HepG2 (cell line): ENCODE measurements at regions not wholly inside any gene's neighbourhood (a gene's known extent, or its start where the extent isn't known, plus 50 kb on each side); places are given as distances from the start of the nearest gene placed in this dataset.

Experiments
- CTCF ChIP-seq: sonication (generic); formaldehyde crosslinking; IDR thresholded peaks from 2 replicates; pipeline ENCODE4 v1.5.0; 2020; ENCODE audit warnings: mild to moderate bottlenecking, missing genetic modification reagents, moderate library complexity
- FOXP1 ChIP-seq, 2 experiments: fragments of 450-650 bp in 1 of 2; IDR thresholded peaks; 2 replicates each; pipeline ENCODE4 v1.6.1; 2017 to 2018; ENCODE audit warnings: antibody characterized with exemption in 1 of 2
- ZNF101 ChIP-seq: sonication (generic); formaldehyde crosslinking; IDR thresholded peaks from 2 replicates; pipeline ENCODE4 v1.4.0; 2020; ENCODE audit warnings: mild to moderate bottlenecking, low read depth, missing genetic modification reagents, borderline replicate concordance
- ZNF124 ChIP-seq: sonication (generic); formaldehyde crosslinking; IDR thresholded peaks from 2 replicates; pipeline ENCODE4 v1.4.0; 2020; ENCODE audit warnings: missing genetic modification reagents
- ZNF232 ChIP-seq: sonication (generic); formaldehyde crosslinking; IDR thresholded peaks from 2 replicates; pipeline ENCODE4 v1.4.0; 2020; ENCODE audit warnings: missing genetic modification reagents, borderline replicate concordance
- ZNF724P ChIP-seq: sonication (generic); formaldehyde crosslinking; IDR thresholded peaks from 2 replicates; pipeline ENCODE4 v1.8.0; 2022; ENCODE audit warnings: missing genetic modification reagents, borderline replicate concordance

DNA sequence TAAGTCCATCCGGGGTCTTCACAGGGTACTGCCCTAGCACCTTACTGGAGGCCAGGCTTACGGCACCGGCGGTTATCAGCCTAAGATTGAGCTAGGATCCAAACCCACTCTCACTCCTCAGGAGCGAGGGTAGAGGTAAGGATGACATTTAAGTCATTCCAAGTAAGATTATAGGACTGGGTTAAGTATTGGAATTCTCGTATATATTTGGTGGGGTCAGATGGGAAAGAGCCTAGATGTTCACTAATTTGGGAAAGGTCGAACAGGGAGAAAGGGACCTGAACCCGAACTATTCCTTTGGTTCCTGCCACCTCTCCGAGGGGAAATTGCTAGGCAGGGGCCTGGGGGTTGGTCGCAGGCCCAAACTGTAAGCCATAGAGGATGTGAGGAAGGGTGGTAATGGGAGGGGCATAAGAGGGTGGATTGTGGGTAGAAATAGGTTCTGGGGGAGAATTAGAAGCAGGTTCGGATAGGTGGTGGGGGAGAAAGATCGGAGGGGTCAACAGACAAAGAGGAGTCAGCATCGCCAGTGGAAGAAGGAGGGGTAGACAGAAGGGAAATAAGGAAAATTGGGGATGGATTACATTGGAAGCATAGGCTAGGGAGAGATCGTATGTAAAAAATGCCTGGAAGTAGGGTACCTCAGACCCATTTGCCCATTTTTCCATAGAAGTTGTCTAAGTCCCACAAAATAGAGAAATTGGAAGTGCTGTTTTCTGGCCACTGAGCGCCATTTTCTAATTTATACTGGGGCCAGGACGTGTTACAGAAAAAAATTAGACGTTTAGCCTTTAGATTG, 747.1 kb upstream of the ADGRB3 start:
- no peak for TF ChIP-seq ZNF101 (CRISPR knock-in tag)
- no peak for TF ChIP-seq FOXP1 (IDR thresholded peaks at IDR 0.05)
- TF ChIP-seq FOXP1 (CRISPR knock-in tag; IDR thresholded peaks at IDR 0.05): no peak
- no peak for TF ChIP-seq ZNF724P (CRISPR knock-in tag)
- TF ChIP-seq ZNF124 (CRISPR knock-in tag): no peak
- no peak for TF ChIP-seq ZNF232
- TF ChIP-seq CTCF (CRISPR knock-in tag): no peak
